ENCODE measurements at regions not wholly inside any gene's neighbourhood (a gene's known extent, or its start where the extent isn't known, plus 50 kb on each side); places are given as distances from the start of the nearest gene placed in this dataset.

- TF ChIP-seq CTCF (IDR thresholded peaks at IDR 0.05) = no peak
- TF ChIP-seq POLR2AphosphoS5 (IDR thresholded peaks at IDR 0.05; ENCODE audit: low read depth, low read length) = no peak
These were observed 83.8 kb upstream of the ACVR2A start for GRCh38 chr2:147760984-147761383.
